H1 (cell line): ENCODE measurements at regions not wholly inside any gene's neighbourhood (a gene's known extent, or its start where the extent isn't known, plus 50 kb on each side); places are given as distances from the start of the nearest gene placed in this dataset.

ENCODE experiments used
- ATF3 ChIP-seq: IDR thresholded peaks from 2 replicates; pipeline ENCODE4 v1.6.1; 2011; ENCODE audit warnings: low read depth, mild to moderate bottlenecking, low read length; ENCODE audit not compliant: insufficient read depth
- CBX8 ChIP-seq: fragments of 300-800, 300-1000 bp; sonication (generic); IDR thresholded peaks from 2 replicates; pipeline ENCODE4 v1.7.1; 2016; ENCODE audit warnings: low read depth, low read length, borderline replicate concordance
- CHD2 ChIP-seq: IDR thresholded peaks from 2 replicates; pipeline ENCODE4 v1.6.1; 2012; ENCODE audit warnings: low read length, improper control_type of control experiment
- CTCF ChIP-seq, 3 experiments: IDR thresholded peaks; 1 replicate in 2 of 3; 2 replicates in 1 of 3; pipeline versions ENCODE4 v1.5.1 to v1.6.1; 2011; ENCODE audit warnings: low read length in 3 of 3, mild to moderate bottlenecking in 3 of 3, inconsistent platforms in 2 of 3, low read depth in 1 of 3, moderate library complexity in 1 of 3; ENCODE audit not compliant: insufficient read depth in 1 of 3; ENCODE audit errors: control extremely low read depth in 1 of 3
- EP300 ChIP-seq, 2 experiments: IDR thresholded peaks; 1 replicate in 1 of 2; 2 replicates in 1 of 2; pipeline ENCODE4 v1.6.1; 2011 to 2012; ENCODE audit warnings: low read depth in 2 of 2, low read length in 2 of 2, mild to moderate bottlenecking in 2 of 2, borderline replicate concordance in 1 of 2, inconsistent platforms in 1 of 2, moderate library complexity in 1 of 2
- EZH2 ChIP-seq: fragments of 200-600 bp; sonication (generic); IDR thresholded peaks from 2 replicates; pipeline ENCODE4 v1.7.1; 2012; ENCODE audit warnings: low read depth, mild to moderate bottlenecking, moderate library complexity, low read length, inconsistent platforms; ENCODE audit not compliant: severe bottlenecking
- HDAC6 ChIP-seq: IDR thresholded peaks from one replicate; pipeline ENCODE4 v1.7.1; 2012; ENCODE audit warnings: low read depth, mild to moderate bottlenecking, inconsistent platforms, low read length, moderate library complexity
- PHF8 ChIP-seq: fragments of 200-600 bp; sonication (generic); conservative IDR thresholded peaks from 2 replicates; pipeline ENCODE4 v1.7.1; 2012; ENCODE audit warnings: low read depth, mild to moderate bottlenecking, inconsistent platforms, low read length, moderate library complexity
- POLR2A ChIP-seq, 2 experiments: IDR thresholded peaks; 1 replicate in 1 of 2; 2 replicates in 1 of 2; pipeline ENCODE4 v1.6.1; 2011; ENCODE audit warnings: low read depth in 2 of 2, low read length in 2 of 2, mild to moderate bottlenecking in 2 of 2; ENCODE audit errors: control extremely low read depth in 1 of 2
- POLR2AphosphoS5 ChIP-seq: IDR thresholded peaks from 2 replicates; pipeline ENCODE4 v1.6.1; 2011; ENCODE audit warnings: low read depth, low read length

DNA sequence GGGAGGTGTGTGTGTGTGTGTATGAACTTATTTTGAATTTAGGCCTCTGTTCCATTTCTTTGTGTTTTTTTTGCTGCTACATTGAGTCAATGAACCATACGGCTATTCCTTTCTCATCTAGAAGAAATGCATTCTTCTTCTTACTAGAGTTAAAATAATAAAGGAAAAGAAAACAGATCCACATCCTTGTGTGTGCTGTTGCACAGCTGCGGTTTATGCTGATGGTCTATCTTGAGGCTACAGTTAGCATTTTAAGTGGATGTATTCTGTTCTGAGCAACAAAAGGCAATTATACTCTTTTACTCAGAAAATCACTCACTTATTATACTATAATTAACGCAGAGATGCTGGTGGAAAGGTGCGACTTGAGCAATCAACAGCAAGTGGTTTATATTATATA is 615.0 kb upstream of the MBL2 start:
- TF ChIP-seq CTCF (IDR thresholded peaks at IDR 0.05; ENCODE audit: control extremely low read depth in 1 of 3, insufficient read depth in 1 of 3, low read depth in 1 of 3, low read length in 3 of 3) (no peak), POLR2A (IDR thresholded peaks at IDR 0.05; ENCODE audit: control extremely low read depth in 1 of 2, low read depth in 2 of 2, low read length in 2 of 2) (no peak), HDAC6 (no peak), CBX8 (no peak), POLR2AphosphoS5 (no peak), PHF8 (no peak), EZH2 (no peak), EP300 (IDR thresholded peaks at IDR 0.05; ENCODE audit: borderline replicate concordance in 1 of 2, low read depth in 2 of 2, low read length in 2 of 2) (no peak), ATF3 (no peak), CHD2 (no peak)
